ENCODE measurements at regions not wholly inside any gene's neighbourhood (a gene's known extent, or its start where the extent isn't known, plus 50 kb on each side); places are given as distances from the start of the nearest gene placed in this dataset.

DNA sequence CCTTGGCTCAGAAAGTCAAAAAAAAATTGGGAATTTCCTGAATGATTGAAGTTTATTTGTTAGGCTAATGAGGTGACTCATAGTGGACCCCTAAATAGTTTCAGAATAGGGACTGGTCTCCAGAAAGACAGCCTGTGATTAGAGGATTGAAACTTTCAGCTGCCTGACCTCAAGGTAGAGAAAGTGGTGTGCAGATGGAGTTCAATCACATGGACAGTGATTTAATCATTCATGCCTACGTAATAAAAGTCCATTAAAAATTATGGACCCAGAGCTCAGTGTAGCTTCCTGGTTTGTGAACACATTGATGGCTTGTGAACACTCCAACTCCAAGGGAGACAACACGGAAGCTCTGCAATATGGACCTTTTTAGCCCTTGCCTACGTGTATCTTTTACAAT lies 533.2 kb upstream of the PCDH9 start:
- no peak for TF ChIP-seq TAF1 (IDR thresholded peaks at IDR 0.05; ENCODE audit: low read depth, low read length)
- TF ChIP-seq POLR2A (IDR thresholded peaks at IDR 0.05; ENCODE audit: low read depth, low read length) = no peak
- TF ChIP-seq POLR2AphosphoS5 (IDR thresholded peaks at IDR 0.05; ENCODE audit: low read depth, low read length) = no peak
- TF ChIP-seq PAX5 (IDR thresholded peaks at IDR 0.05; ENCODE audit: insufficient read depth, low read length, severe bottlenecking) = no peak
